Psoas muscle (tissue), 7 donors: ENCODE measurements at regions not wholly inside any gene's neighbourhood (a gene's known extent, or its start where the extent isn't known, plus 50 kb on each side); places are given as distances from the start of the nearest gene placed in this dataset.
"Not testable (repeated sequence)": the region's sequence is repeated elsewhere in the genome, so short reads cannot be mapped to it uniquely, and the experiment has no call there.

ENCODE experiments used
- ATAC-seq, 4 donors: fragments of 200-7000 bp; cut with Tn5 transposase; one replicate each; pipeline ENCODE4 v1.9.1; 2020; ENCODE audit warnings: moderate library complexity in 3 of 4, mild to moderate bottlenecking in 2 of 4
- DNase-seq, 2 donors: peaks; one replicate each; pipeline ENCODE4 v3.0.0-alpha.2; 2020
- H3K27ac ChIP-seq: fragments of 200-600 bp; one replicate; pipeline ENCODE4 v1.8.0; 2022
- H3K27me3 ChIP-seq, 3 donors: fragments of 200-600 bp in 1 of 3; one replicate each; pipeline versions ENCODE4 v1.6.1 to v1.8.0; 2013 to 2022; ENCODE audit warnings: low read length in 2 of 3, mild to moderate bottlenecking in 2 of 3, moderate library complexity in 1 of 3; ENCODE audit not compliant: insufficient read depth in 3 of 3
- H3K36me3 ChIP-seq, 2 donors: fragments of 200-600 bp in 1 of 2; one replicate each; pipeline versions ENCODE4 v1.6.1 to v1.8.0; 2013 to 2022; ENCODE audit warnings: low read depth in 1 of 2, mild to moderate bottlenecking in 1 of 2, moderate library complexity in 1 of 2; ENCODE audit not compliant: insufficient read depth in 1 of 2
- H3K4me1 ChIP-seq: fragments of 200-600 bp; one replicate; pipeline ENCODE4 v1.8.0; 2022
- H3K4me3 ChIP-seq: fragments of 200-600 bp; one replicate; pipeline ENCODE4 v1.8.0; 2022; ENCODE audit warnings: mild to moderate bottlenecking
- H3K9me3 ChIP-seq: fragments of 200-600 bp; one replicate; pipeline ENCODE4 v1.8.0; 2022
- WGBS, 3 donors: extraction: QIAGEN DNeasy Blood & Tissue Kit; methylation state at CpG; one replicate each; pipeline versions ENCODE4 v1.1.6 to v1.1.7; 2013; 5-methylcytosine and 5-hydroxymethylcytosine counted together
- intact Hi-C, 2 donors: fragments of 100-400 bp; cut with DNase I; formaldehyde crosslinking; loops; one replicate each; pipeline versions ENCODE4 v1.11.0 to v1.14.2; 2022
- TF ChIP-seq, protein P1 (sequence below): fragments of 200-600 bp; IDR thresholded peaks from one replicate; pipeline ENCODE4 v1.8.0; 2022; ENCODE audit warnings: antibody characterized with exemption
- donor health status: healthy with polysubstance abuse.
- donor health status: DM: no; HTN: no; CAD: no; lungs with moderate emphysema.
- donor health status: Bipolar disorder and iron deficiency.
- donor health status: healthy.
- donor health status: DM: yes; HTN: yes; CAD: no.
- donor health status: DM: no; HTN: no; CAD: no.
- donor health status: DM: yes; HTN: yes; CAD: no.

GRCh38 chr12:127832172-127832571 lies 434.8 kb upstream of the TMEM132C start:
- WGBS, 3 donors, result 95 to 98% (median 96%) methylated on average over 3 of the region's 3 CpGs
- no peaks in the 10 kb centered on the region for H3K36me3 ChIP-seq
- ATAC-seq (no peak), DNase-seq (no peak)
- H3K27me3 ChIP-seq, result no peaks in the 10 kb centered on the region
- no peak overlapping the region for H3K4me3 ChIP-seq
- TF ChIP-seq, protein P1, sequence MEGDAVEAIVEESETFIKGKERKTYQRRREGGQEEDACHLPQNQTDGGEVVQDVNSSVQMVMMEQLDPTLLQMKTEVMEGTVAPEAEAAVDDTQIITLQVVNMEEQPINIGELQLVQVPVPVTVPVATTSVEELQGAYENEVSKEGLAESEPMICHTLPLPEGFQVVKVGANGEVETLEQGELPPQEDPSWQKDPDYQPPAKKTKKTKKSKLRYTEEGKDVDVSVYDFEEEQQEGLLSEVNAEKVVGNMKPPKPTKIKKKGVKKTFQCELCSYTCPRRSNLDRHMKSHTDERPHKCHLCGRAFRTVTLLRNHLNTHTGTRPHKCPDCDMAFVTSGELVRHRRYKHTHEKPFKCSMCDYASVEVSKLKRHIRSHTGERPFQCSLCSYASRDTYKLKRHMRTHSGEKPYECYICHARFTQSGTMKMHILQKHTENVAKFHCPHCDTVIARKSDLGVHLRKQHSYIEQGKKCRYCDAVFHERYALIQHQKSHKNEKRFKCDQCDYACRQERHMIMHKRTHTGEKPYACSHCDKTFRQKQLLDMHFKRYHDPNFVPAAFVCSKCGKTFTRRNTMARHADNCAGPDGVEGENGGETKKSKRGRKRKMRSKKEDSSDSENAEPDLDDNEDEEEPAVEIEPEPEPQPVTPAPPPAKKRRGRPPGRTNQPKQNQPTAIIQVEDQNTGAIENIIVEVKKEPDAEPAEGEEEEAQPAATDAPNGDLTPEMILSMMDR, result no peak
- intact Hi-C loops, result no loop called here
- H3K27ac ChIP-seq, result no peak overlapping the region
- H3K9me3 ChIP-seq, result no peaks in the 10 kb centered on the region
- no peaks in the 10 kb centered on the region for H3K4me1 ChIP-seq

DNA sequence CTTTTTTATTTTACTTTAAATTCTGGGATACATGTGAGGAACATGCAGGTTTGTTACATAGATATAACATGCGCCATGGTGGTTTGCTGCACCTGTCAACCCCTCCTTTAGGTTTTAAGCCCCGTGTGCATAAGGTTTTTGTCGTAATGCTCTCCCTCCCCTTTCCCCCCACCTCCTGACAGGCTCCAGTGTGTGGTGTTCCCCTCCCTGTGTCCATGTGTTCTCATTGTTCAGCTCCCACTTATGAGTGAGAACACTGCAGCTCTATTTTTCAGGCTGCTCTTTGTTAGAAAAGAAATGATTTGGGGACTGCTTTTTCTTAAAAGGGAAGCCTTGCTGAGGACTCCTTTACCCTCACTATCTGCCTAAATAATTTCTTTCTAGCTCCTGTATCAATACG lies 430.2 kb upstream of the TMEM132C start:
- H3K27me3 ChIP-seq, H3K9me3 ChIP-seq, H3K4me3 ChIP-seq, H3K4me1 ChIP-seq, ATAC-seq, intact Hi-C loops, H3K36me3 ChIP-seq, DNase-seq, H3K27ac ChIP-seq: not testable (repeated sequence)
- WGBS, 3 donors, result 52 to 57% (median 57%) methylated on average over 4 of the region's 4 CpGs

GRCh38 chr12:127857661-127858060 lies 409.3 kb upstream of the TMEM132C start:
- no peak for DNase-seq

GRCh38 chr12:127860536-127860935 lies 406.4 kb upstream of the TMEM132C start:
- no peak overlapping the region for H3K27ac ChIP-seq
- ATAC-seq (no peak), DNase-seq (no peak)
- H3K27me3 ChIP-seq, result no peaks in the 10 kb centered on the region
- H3K9me3 ChIP-seq, result peaks cover 9% of the 10 kb centered on the region
- intact Hi-C loops, result no loop called here
- TF ChIP-seq, protein P1, result no peak
- 58 to 66% (median 64%) methylated on average over 6 of the region's 6 CpGs for WGBS, 3 donors
- no peak overlapping the region for H3K4me3 ChIP-seq
- H3K36me3 ChIP-seq, result no peaks in the 10 kb centered on the region
- H3K4me1 ChIP-seq, result no peaks in the 10 kb centered on the region

More at GRCh38 chr12:127857661-127858060, 409.3 kb upstream of the TMEM132C start:
- Histone ChIP-seq H3K27ac (no peak overlapping the region), H3K4me3 (no peak overlapping the region), H3K27me3 (no peaks in the 10 kb centered on the region), H3K9me3 (no peaks in the 10 kb centered on the region), H3K4me1 (no peaks in the 10 kb centered on the region), H3K36me3 (no peaks in the 10 kb centered on the region)
- intact Hi-C loops, result no loop called here
- TF ChIP-seq, protein P1, result no peak
- WGBS, 3 donors, result 63 to 70% (median 69%) methylated on average over 5 of the region's 5 CpGs
- ATAC-seq, result no peak

GRCh38 chr12:127861406-127861805 lies 405.6 kb upstream of the TMEM132C start:
- Histone ChIP-seq H3K27me3 (no peaks in the 10 kb centered on the region), H3K4me1 (no peaks in the 10 kb centered on the region), H3K36me3 (no peaks in the 10 kb centered on the region), H3K4me3 (no peak overlapping the region), H3K27ac (no peak overlapping the region), H3K9me3 (peaks cover 9% of the 10 kb centered on the region)
- no peak for ATAC-seq
- no peak for DNase-seq
- intact Hi-C loops, result no loop called here
- TF ChIP-seq, protein P1, result no peak
- WGBS, 3 donors, result 58 to 64% (median 61%) methylated on average over 3 of the region's 3 CpGs
